HL-60 (cell line): ENCODE measurements at regions not wholly inside any gene's neighbourhood (a gene's known extent, or its start where the extent isn't known, plus 50 kb on each side); places are given as distances from the start of the nearest gene placed in this dataset.

ENCODE experiments used
- GABPA ChIP-seq: IDR thresholded peaks from 2 replicates; pipeline ENCODE4 v1.6.1; 2012; ENCODE audit warnings: low read depth
- POLR2AphosphoS5 ChIP-seq: IDR thresholded peaks from 2 replicates; pipeline ENCODE4 v1.6.1; 2012; ENCODE audit warnings: low read depth
- TF ChIP-seq, protein P1 (sequence below): IDR thresholded peaks from one replicate; pipeline ENCODE4 v1.5.1; 2011; ENCODE audit warnings: low read length, control low read depth, inconsistent platforms; ENCODE audit not compliant: insufficient read depth
- TF ChIP-seq, protein P2 (sequence below): IDR thresholded peaks from 2 replicates; pipeline ENCODE4 v1.6.1; 2012; ENCODE audit warnings: low read depth; ENCODE audit not compliant: insufficient replicate concordance

DNA sequence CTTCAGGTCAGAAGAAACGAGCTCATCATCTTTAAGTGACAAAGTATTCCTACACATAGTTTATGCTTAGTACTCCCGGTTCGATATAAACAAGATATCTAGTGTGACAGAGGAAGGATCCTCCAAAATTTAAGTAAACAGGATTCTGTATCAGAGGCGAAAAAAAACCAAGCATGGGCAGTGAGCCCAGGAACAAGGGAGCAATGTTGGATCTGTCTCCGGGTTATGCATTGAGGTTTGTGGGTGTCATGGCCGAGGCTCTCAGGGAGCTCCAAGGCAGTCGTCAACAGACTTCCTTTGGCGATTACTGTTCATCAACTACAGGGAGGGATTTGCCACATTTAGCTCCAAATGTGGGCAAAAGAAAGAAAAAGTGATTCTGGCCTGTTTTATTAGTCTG is 319.5 kb downstream of the CBLN4 start:
- TF ChIP-seq, protein P1, sequence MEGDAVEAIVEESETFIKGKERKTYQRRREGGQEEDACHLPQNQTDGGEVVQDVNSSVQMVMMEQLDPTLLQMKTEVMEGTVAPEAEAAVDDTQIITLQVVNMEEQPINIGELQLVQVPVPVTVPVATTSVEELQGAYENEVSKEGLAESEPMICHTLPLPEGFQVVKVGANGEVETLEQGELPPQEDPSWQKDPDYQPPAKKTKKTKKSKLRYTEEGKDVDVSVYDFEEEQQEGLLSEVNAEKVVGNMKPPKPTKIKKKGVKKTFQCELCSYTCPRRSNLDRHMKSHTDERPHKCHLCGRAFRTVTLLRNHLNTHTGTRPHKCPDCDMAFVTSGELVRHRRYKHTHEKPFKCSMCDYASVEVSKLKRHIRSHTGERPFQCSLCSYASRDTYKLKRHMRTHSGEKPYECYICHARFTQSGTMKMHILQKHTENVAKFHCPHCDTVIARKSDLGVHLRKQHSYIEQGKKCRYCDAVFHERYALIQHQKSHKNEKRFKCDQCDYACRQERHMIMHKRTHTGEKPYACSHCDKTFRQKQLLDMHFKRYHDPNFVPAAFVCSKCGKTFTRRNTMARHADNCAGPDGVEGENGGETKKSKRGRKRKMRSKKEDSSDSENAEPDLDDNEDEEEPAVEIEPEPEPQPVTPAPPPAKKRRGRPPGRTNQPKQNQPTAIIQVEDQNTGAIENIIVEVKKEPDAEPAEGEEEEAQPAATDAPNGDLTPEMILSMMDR = no peak
- TF ChIP-seq GABPA = no peak
- TF ChIP-seq, protein P2, sequence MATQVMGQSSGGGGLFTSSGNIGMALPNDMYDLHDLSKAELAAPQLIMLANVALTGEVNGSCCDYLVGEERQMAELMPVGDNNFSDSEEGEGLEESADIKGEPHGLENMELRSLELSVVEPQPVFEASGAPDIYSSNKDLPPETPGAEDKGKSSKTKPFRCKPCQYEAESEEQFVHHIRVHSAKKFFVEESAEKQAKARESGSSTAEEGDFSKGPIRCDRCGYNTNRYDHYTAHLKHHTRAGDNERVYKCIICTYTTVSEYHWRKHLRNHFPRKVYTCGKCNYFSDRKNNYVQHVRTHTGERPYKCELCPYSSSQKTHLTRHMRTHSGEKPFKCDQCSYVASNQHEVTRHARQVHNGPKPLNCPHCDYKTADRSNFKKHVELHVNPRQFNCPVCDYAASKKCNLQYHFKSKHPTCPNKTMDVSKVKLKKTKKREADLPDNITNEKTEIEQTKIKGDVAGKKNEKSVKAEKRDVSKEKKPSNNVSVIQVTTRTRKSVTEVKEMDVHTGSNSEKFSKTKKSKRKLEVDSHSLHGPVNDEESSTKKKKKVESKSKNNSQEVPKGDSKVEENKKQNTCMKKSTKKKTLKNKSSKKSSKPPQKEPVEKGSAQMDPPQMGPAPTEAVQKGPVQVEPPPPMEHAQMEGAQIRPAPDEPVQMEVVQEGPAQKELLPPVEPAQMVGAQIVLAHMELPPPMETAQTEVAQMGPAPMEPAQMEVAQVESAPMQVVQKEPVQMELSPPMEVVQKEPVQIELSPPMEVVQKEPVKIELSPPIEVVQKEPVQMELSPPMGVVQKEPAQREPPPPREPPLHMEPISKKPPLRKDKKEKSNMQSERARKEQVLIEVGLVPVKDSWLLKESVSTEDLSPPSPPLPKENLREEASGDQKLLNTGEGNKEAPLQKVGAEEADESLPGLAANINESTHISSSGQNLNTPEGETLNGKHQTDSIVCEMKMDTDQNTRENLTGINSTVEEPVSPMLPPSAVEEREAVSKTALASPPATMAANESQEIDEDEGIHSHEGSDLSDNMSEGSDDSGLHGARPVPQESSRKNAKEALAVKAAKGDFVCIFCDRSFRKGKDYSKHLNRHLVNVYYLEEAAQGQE = no peak
- TF ChIP-seq POLR2AphosphoS5 = no peak
